RPMI7951 (cell line): ENCODE measurements at regions not wholly inside any gene's neighbourhood (a gene's known extent, or its start where the extent isn't known, plus 50 kb on each side); places are given as distances from the start of the nearest gene placed in this dataset.
A peak's percentile ranks its signal among the peaks of the same experiment; 100 is the strongest.

Source experiments
- DNase-seq: peaks from one replicate; pipeline ENCODE4 v3.0.0-alpha.2; 2012; ENCODE audit warnings: low read depth

DNA sequence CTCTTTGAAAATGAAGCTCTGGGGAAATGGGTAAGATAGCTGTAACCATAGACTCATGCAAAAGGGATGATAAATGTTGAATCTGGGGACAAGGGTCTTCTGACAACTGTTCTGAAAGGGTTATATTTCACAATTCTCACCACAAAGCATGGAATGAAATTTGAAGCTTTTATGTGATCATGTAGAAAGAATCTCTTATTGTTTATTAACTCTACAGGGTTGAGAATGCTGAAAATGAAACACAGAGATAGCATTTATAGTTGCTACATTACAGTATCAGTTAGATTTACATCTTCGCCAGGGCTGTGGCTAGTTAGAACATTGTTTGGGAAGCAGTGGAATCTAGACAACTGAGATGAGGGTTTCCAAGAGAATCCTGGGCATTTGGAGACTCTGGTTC lies 97.4 kb upstream of the LHCGR start:
- no peak for DNase-seq

DNA sequence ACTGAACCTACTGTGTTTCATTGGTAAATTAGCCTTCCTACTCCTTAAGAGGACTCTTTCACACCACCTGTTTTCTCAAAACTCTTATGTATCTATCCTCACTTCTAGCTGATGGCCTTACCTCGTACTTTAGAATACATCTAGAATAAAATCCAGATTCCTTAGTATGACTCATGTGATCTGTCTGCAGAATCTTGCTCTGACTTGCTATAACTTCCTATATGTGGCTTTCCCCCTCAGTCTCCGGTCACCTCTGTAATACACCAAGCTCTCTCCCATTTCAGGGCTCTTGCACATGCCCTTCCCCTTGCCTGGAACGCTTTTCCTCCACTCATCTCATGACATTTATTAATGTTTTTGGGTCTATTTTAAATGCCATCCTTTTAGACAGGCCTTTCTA lies 95.6 kb upstream of the LHCGR start:
- no peak for DNase-seq

DNA sequence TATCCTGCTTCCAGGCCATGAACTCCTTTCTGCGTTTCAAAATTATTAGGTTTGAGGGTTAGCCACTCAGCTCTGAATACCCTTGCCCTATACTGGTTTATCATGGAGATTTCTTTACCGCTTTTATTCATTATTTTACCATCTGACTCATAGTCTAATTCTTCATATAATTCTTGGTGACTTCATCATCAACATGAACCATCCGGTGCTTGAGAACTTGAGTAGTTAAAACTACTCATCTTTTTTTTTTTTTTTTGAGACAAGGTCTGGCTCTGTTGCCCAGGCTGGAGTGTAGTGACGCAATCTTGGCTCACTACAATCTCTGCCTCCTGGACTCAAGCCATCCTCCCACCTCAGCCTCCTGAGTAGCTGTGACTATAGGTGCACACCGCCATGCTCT lies 94.2 kb upstream of the LHCGR start:
- peak; percentile 9 for DNase-seq

DNA sequence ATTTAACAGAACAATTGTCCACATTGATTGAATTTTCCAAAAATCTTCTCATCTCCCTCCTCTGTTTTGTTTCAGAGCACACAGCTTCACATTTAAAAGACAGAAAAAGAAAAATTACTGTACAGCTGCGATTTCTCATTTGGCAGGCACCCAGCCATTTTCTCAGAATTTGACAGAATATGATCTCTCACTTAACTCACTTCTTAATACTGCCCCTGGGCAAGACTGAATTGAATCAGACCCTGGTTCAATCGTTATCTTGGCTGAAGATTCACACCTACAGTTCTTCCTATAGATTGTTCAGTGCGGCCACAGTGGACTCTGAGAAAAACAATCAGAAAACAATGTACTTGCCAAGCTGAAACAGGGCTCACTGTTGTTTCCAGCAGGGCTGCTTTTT lies 90.2 kb upstream of the LHCGR start:
- DNase-seq: no peak

DNA sequence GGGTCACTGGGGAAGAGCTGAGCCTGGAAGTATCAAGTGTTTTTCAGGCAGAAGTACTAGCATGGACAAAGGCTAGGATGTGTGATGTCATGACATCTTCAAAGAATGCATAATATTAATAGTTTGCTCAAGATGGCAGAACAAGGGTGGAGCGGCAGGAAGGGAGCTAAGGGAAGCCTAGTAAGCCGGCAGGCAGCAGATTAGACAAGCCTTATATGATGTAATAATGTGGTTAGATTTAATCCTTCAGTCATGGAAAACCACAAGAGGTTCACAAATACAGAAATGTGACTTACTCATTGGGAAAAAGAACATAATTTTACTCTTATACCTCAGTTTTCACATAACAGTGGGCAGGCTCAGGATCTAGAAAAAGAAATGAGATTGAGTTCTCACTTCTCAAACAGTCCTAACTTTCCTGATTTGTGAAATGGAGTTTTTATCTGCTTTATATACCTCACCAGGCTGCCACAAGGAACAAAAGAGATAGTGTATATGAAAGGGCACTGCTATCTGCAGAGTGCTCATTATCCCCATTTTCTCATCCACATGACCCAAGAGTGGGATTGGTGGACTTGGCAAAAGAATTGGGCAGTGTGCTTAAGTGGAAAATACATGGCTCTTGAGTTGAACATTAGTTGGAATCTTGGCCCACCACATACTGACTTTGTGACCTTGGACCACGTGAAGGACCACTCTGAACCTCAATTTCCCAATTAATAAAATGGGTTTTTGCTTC lies 89.1 kb upstream of the LHCGR start:
- no peak for DNase-seq

DNA sequence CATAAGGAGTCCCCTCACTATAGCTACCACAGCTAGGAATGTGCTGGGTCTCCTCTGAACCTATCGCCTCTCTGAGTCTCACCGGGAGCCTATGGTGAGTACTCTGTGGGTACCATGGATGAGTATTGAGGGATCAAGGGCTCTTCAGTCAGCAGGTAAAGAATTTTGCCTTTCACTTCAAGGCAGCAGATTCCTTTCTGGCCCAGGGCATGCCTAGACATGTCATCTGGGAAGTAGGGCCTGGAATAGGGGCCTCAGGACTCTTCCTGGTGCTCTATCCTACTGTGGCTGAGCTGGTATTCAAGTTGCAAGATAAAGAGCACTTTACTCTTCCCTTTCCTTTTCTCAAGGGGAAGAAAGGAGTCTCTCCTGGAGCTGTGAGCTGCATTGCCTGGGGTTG lies 85.6 kb upstream of the LHCGR start:
- no peak for DNase-seq

DNA sequence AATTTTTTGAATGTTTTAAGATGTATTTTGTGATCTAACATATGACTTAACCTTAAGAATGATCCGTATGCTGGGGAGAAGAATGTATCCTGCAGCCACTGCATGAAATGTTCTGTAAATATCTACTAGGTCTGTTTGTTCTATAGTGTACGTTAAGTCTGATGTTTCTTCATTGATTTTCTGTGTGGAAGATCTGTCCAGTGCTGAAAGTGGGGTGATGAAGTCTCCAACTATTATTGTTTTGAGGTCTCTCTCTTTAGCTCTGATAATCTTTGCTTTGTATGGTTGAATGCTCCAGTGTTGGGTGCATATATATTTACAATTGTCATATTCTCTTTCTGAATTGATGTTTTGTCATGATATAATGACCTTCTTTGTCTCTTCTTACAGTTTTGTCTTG lies 82.5 kb upstream of the LHCGR start:
- no peak for DNase-seq

DNA sequence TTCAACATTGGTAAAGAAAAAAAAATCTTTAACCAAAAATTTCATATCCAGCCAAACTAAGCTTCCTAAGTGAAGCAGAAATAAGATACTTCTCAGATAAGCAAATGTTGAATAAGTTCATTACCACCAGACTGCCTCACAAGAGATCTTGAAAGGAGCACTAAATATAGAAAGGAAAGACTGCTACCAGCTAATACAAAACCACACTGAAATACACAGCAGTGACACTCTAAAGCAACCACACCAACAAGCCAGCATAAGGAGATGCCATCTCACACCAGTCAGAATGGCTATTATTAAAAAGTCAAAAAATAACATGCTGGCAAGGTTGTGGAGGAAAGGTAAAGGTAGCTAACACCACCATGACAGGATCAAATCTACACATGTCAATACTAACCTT lies 74.0 kb upstream of the LHCGR start:
- DNase-seq: no peak

DNA sequence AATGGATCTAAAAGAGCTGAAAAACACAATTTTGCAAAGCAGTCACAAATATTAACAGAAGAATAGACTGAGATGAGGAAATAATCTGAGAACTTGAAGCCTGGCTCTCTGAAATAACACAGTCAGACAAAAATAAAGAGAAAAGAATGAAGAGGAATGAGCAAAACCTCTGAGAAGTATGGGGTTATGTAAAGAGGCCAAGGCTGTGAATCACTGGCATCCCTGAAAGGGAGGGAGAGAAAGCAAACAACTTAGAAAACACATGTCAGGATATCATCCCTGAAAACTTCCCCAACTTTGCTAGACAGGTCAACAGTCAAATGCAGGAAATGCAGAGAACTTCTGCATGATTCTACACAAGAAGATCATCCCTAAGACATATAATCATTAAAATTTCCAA lies 73.5 kb upstream of the LHCGR start:
- no peak for DNase-seq

DNA sequence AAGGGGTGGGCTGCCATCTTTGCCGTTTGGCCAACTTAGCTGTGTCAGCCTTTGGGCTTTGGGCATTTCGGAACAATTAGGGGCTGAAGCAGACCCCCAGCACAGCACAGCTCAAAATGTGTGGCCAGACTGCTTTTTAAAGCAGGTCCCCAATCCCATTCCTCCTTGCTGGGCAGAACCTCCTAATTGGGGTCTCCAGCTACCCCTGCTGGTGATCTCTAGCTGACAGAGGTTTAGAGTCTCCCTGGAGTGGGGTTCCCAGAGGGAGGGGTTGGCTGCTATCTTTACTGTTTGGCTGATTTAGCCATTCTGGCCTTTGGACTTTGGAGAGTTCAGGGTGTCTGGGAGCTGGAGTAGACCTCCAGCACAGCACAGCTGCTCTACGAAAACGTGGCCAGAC lies 71.5 kb upstream of the LHCGR start:
- no peak for DNase-seq

DNA sequence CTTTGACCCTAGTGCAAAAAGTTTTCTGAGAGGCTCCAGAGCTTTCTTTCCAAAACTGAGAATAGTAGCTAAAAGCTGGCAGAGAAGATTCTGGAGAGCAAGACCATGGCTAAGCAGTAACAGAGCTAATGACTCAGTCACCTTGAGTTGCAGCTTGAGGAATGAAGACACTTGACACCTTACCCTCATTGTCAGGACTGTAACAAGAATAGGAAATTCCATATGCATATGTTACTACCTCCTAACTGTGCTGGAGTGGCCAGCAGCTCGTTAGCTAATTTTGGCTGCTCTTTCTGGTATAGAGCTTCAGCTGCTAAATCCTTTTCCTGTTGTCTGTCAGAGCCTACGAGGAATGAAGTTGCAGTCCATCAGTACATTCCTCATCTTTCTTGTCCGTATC lies 68.6 kb upstream of the LHCGR start:
- DNase-seq: no peak

DNA sequence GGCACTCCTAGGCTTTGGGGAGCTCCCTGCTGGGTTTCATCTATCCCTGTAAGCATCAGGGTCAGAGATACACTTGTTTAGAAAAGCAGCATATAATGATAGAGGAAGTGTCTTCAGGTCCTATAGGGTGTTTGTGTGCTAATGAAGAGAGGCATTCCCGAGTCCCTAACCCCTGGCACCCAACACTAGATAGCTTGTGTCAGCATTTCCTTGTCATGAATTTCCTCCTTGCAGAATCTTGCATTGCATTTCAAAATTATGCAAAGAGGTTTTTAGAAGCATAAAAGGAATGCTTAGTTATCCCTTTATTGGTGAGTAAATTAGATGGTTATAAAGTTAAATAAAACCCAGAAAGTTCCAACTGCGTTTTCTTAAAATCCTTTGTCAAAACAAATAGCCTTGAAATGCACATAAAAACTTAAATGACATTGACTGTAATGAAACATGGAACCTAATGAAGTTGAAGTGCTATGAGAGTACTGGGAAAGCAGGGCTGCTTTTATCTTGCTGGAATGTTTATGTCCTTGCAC lies 63.7 kb upstream of the LHCGR start:
- DNase-seq: no peak

DNA sequence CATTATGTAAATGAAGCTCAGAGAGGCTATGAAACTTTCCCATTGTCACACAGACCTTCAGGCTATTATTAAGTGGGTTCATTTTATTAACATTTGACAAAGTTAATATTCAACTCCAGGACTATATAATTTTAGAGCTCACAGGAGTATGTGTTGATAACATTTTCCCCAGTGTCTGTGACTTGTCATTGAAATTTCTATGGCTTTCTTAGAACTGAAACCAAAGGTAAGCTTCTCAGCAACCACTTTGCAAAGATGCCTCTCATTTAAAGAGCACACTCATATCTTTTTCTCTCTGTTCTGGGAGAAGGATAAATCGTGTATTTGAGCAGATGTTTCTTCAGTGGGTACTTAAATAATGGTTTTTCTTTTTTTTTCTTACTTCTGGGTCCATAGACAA lies 61.8 kb upstream of the LHCGR start:
- DNase-seq: no peak

DNA sequence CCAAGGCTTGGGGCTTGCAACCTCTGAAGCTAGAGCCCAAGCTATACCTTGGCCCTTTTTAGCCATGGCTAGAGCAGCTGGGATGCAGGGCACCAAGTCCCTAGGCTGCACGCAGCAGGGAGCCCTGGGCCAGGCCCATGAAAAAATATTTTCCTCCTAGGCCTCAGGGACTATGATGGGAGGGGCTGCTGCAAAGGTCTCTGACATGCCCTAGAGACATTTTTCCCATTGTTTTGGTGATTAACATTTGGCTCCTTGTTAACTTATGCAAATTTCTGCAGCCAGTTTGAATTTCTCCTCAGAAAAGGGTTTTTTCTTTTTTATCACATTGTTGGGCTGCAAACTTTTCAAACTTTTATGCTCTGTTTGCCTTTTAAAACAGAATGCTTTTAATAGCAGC lies 56.9 kb upstream of the LHCGR start:
- DNase-seq: no peak

DNA sequence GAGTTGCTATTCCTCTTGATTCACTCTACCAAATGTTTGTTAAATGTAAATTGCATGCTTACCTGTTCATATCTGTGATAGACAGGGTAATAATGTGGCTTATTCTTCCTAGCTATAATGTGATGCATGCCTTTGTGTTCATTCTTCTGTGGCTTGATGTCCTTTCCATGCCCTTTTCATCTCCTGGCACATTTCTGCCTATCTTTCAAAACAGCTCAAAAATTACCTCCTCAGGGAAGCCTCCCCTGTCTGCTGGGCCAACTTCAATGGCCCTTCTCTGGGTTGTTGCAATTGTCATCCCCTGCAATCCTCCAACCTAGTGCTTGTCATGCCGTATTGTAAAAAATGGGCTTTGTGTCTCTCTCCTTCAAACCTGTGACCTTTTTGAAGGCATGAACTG lies 52.8 kb upstream of the LHCGR start:
- DNase-seq: no peak
